Stimulated activated naive B cell treated with anti-CD40 and anti-IgM and Interleukin-4, amounts not matched to agents 10 μg/mL and 1 μg/mL and 100 μg/mL, for 72 hours (primary cell): ENCODE measurements at regions not wholly inside any gene's neighbourhood (a gene's known extent, or its start where the extent isn't known, plus 50 kb on each side); places are given as distances from the start of the nearest gene placed in this dataset.

Experiments used
- ATAC-seq, 2 donors: fragments of 150-1000 bp; cut with Tn5 transposase; replicated peaks; 2 replicates each; pipeline ENCODE4 v1.10.0; 2021; ENCODE audit warnings: moderate library complexity in 1 of 2
- DNase-seq: peaks from one replicate; pipeline ENCODE4 v3.0.0; 2021
- H3K27ac Mint-ChIP-seq: one replicate; pipeline ENCODE4 v1.8.0; 2022; ENCODE audit warnings: mild to moderate bottlenecking, mixed read lengths
- H3K27me3 Mint-ChIP-seq, 2 donors: one replicate each; pipeline ENCODE4 v1.8.0; 2022; ENCODE audit warnings: mixed read lengths in 2 of 2
- H3K36me3 Mint-ChIP-seq, 2 donors: one replicate each; pipeline ENCODE4 v1.8.0; 2022; ENCODE audit warnings: mixed read lengths in 2 of 2, mild to moderate bottlenecking in 1 of 2
- H3K4me1 Mint-ChIP-seq, 2 donors: one replicate each; pipeline ENCODE4 v1.8.0; 2022; ENCODE audit warnings: mixed read lengths in 2 of 2, mild to moderate bottlenecking in 1 of 2
- H3K4me3 Mint-ChIP-seq, 2 donors: one replicate each; pipeline ENCODE4 v1.8.0; 2022; ENCODE audit warnings: mild to moderate bottlenecking in 2 of 2, mixed read lengths in 2 of 2, moderate library complexity in 1 of 2
- H3K9me3 Mint-ChIP-seq, 2 donors: one replicate each; pipeline ENCODE4 v1.8.0; 2022; ENCODE audit warnings: mixed read lengths in 2 of 2, mild to moderate bottlenecking in 1 of 2

DNA sequence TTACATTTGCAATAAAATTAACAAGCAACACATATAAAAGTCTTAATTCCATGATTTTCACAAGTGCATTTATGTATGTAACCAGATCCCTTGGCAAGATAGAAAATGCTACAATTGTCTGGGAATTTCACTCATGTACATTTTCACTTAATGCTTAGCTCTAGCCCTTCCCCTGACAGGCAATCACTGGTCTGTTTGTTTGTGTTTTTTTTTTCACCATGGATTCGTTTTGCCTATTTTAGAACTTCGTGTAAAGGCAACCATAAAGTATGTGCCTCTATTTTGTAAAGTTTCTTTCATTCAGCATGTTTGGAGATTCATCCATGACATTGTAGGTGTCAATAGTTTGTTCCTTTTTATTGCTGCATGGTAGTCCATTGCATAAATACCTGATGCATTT, 260.9 kb upstream of the SLCO3A1 start:
- Mint-ChIP-seq H3K27ac (no peak overlapping the region), H3K9me3 (no peaks in the 10 kb centered on the region), H3K27me3 (peaks cover 0 to 4% of the 10 kb centered on the region in 2 donors), H3K4me1 (no peaks in the 10 kb centered on the region), H3K4me3 (no peak overlapping the region), H3K36me3 (no peaks in the 10 kb centered on the region)
- DNase-seq (no peak), ATAC-seq (no peak)

- Mint-ChIP-seq H3K36me3 (no peaks in the 10 kb centered on the region), H3K9me3 (no peaks in the 10 kb centered on the region), H3K27me3 (peaks cover 4 to 5% of the 10 kb centered on the region in 2 donors), H3K4me1 (no peaks in the 10 kb centered on the region), H3K4me3 (no peak overlapping the region), H3K27ac (no peak overlapping the region)
- DNase-seq (no peak), ATAC-seq (no peak)
These were observed 260.4 kb upstream of the SLCO3A1 start for GRCh38 chr15:91593067-91593466.

DNA sequence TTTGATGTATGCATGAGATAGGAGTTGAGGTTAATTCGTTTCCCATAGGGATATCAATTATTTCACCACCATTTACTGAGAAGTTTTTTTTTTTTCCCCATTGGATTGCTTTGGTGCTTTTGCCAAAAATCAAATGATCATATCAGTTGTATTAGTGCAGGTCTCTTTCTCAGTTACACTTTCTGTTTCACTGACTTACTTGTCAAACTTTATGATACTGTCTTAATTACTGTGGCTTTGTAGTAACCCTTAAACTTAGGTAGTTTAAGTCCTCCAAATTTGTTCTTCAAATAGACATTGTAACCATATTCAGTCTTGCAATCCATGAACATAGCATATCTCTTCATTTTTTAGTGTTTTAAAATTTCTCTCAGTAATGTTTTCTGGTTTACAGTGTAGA, 259.9 kb upstream of the SLCO3A1 start:
- Mint-ChIP-seq H3K27ac (no peak overlapping the region), H3K4me1 (no peaks in the 10 kb centered on the region), H3K9me3 (no peaks in the 10 kb centered on the region), H3K27me3 (peaks cover 4 to 7% of the 10 kb centered on the region in 2 donors), H3K4me3 (no peak overlapping the region), H3K36me3 (no peaks in the 10 kb centered on the region)
- DNase-seq, result no peak
- no peak for ATAC-seq

DNA sequence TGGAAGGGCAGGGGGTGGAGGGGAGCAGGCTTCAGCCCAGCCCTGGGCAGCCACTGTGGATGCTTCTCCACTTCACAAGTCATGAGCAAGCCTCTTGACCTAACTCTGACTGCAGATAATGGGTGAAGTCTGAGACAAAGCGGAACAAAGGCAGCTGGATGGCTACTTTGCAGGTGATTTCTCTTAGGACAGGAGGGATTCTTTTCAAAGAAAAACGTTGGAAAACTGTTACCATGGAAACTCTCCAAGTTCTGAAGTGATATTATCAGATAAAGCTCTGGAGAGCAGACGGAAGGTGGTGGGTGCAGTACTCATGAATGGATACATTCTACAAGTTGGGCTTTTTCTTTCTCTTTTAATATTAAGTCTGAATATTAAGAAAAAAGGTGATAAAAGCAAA, 254.2 kb upstream of the SLCO3A1 start:
- Mint-ChIP-seq H3K4me1 (no peaks in the 10 kb centered on the region), H3K27ac (no peak overlapping the region), H3K4me3 (no peak overlapping the region), H3K36me3 (no peaks in the 10 kb centered on the region), H3K9me3 (no peaks in the 10 kb centered on the region), H3K27me3 (peaks cover 4 to 7% of the 10 kb centered on the region in 2 donors)
- ATAC-seq (no peak), DNase-seq (no peak)

- Mint-ChIP-seq H3K36me3 (no peaks in the 10 kb centered on the region), H3K4me3 (no peak overlapping the region), H3K9me3 (no peaks in the 10 kb centered on the region), H3K4me1 (no peaks in the 10 kb centered on the region), H3K27ac (no peak overlapping the region), H3K27me3 (peaks cover 0 to 7% of the 10 kb centered on the region in 2 donors)
- DNase-seq (no peak), ATAC-seq (no peak)
These were observed 250.0 kb upstream of the SLCO3A1 start for GRCh38 chr15:91603384-91604080.

GRCh38 chr15:91604122-91604521, 249.4 kb upstream of the SLCO3A1 start:
- ATAC-seq (no peak), DNase-seq (no peak)
- no peaks in the 10 kb centered on the region for H3K9me3 Mint-ChIP-seq
- no peaks in the 10 kb centered on the region for H3K36me3 Mint-ChIP-seq
- no peak overlapping the region for H3K27ac Mint-ChIP-seq
- no peaks in the 10 kb centered on the region for H3K4me1 Mint-ChIP-seq
- H3K4me3 Mint-ChIP-seq, result no peak overlapping the region
- H3K27me3 Mint-ChIP-seq, result peaks cover 0 to 7% of the 10 kb centered on the region in 2 donors

DNA sequence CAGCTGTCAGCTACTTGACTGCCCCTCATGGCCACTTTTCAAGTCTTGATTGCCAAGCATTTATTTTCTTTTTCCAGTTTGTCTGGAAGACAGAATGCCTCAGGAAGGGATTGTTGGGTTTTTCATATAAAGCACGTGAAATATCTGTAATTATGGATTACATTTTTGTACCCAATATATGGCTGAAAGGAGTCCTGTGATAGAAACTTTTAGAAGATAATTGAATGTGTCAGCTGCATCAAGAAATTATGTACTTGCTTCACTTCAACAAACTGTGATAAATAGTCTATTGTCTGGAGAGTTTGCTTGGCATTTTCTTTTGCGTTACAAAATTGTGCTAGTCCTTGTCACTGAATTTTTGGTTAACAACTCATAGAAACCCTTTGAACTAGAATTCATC, 247.9 kb upstream of the SLCO3A1 start:
- no peak overlapping the region for H3K4me3 Mint-ChIP-seq
- H3K9me3 Mint-ChIP-seq, result no peaks in the 10 kb centered on the region
- H3K4me1 Mint-ChIP-seq, result no peaks in the 10 kb centered on the region
- peaks cover 0 to 7% of the 10 kb centered on the region in 2 donors for H3K27me3 Mint-ChIP-seq
- H3K27ac Mint-ChIP-seq, result no peak overlapping the region
- DNase-seq (no peak), ATAC-seq (no peak)
- H3K36me3 Mint-ChIP-seq, result no peaks in the 10 kb centered on the region

GRCh38 chr15:91609231-91609630, 244.3 kb upstream of the SLCO3A1 start:
- H3K9me3 Mint-ChIP-seq, result no peaks in the 10 kb centered on the region
- H3K27ac Mint-ChIP-seq, result no peak overlapping the region
- H3K4me3 Mint-ChIP-seq, result no peak overlapping the region
- peaks cover 0 to 7% of the 10 kb centered on the region in 2 donors for H3K27me3 Mint-ChIP-seq
- no peaks in the 10 kb centered on the region for H3K4me1 Mint-ChIP-seq
- ATAC-seq (no peak), DNase-seq (no peak)
- H3K36me3 Mint-ChIP-seq, result no peaks in the 10 kb centered on the region

GRCh38 chr15:91609966-91610365, 243.5 kb upstream of the SLCO3A1 start:
- Mint-ChIP-seq H3K9me3 (no peaks in the 10 kb centered on the region), H3K36me3 (no peaks in the 10 kb centered on the region)

GRCh38 chr15:91611561-91612323, 241.8 kb upstream of the SLCO3A1 start:
- H3K4me1 Mint-ChIP-seq, result no peaks in the 10 kb centered on the region
- peaks cover 0 to 2% of the 10 kb centered on the region in 2 donors for H3K9me3 Mint-ChIP-seq
- ATAC-seq (no peak), DNase-seq (no peak)
- H3K27me3 Mint-ChIP-seq, result no peaks in the 10 kb centered on the region
- no peak overlapping the region for H3K4me3 Mint-ChIP-seq
- H3K36me3 Mint-ChIP-seq, result no peaks in the 10 kb centered on the region
- H3K27ac Mint-ChIP-seq, result no peak overlapping the region

More at GRCh38 chr15:91609966-91610365, 243.5 kb upstream of the SLCO3A1 start:
- peaks cover 0 to under 1% of the 10 kb centered on the region in 2 donors for H3K27me3 Mint-ChIP-seq
- no peak overlapping the region for H3K4me3 Mint-ChIP-seq
- DNase-seq, result no peak
- H3K27ac Mint-ChIP-seq, result no peak overlapping the region
- ATAC-seq, result no peak
- no peaks in the 10 kb centered on the region for H3K4me1 Mint-ChIP-seq

GRCh38 chr15:91620229-91620628, 233.3 kb upstream of the SLCO3A1 start:
- peaks cover 9 to 10% of the 10 kb centered on the region in 2 donors for H3K9me3 Mint-ChIP-seq
- no peaks in the 10 kb centered on the region for H3K36me3 Mint-ChIP-seq
- DNase-seq (no peak), ATAC-seq (no peak)
- H3K4me3 Mint-ChIP-seq, result no peak overlapping the region
- H3K4me1 Mint-ChIP-seq, result no peaks in the 10 kb centered on the region
- no peaks in the 10 kb centered on the region for H3K27me3 Mint-ChIP-seq
- H3K27ac Mint-ChIP-seq, result no peak overlapping the region

GRCh38 chr15:91622235-91622634, 231.3 kb upstream of the SLCO3A1 start:
- H3K36me3 Mint-ChIP-seq, result no peaks in the 10 kb centered on the region
- ATAC-seq (no peak), DNase-seq (no peak)
- H3K4me1 Mint-ChIP-seq, result no peaks in the 10 kb centered on the region
- no peaks in the 10 kb centered on the region for H3K27me3 Mint-ChIP-seq
- H3K27ac Mint-ChIP-seq, result no peak overlapping the region
- H3K4me3 Mint-ChIP-seq, result no peak overlapping the region
- H3K9me3 Mint-ChIP-seq, result peaks cover 7 to 10% of the 10 kb centered on the region in 2 donors

GRCh38 chr15:91622711-91623342, 230.7 kb upstream of the SLCO3A1 start:
- Mint-ChIP-seq H3K4me3 (no peak overlapping the region), H3K27ac (no peak overlapping the region), H3K27me3 (no peaks in the 10 kb centered on the region), H3K9me3 (peaks cover 7 to 10% of the 10 kb centered on the region in 2 donors), H3K4me1 (no peaks in the 10 kb centered on the region), H3K36me3 (no peaks in the 10 kb centered on the region)
- ATAC-seq, result no peak
- DNase-seq, result no peak

- no peaks in the 10 kb centered on the region for H3K27me3 Mint-ChIP-seq
- no peaks in the 10 kb centered on the region for H3K36me3 Mint-ChIP-seq
- no peak overlapping the region for H3K27ac Mint-ChIP-seq
- no peaks in the 10 kb centered on the region for H3K9me3 Mint-ChIP-seq
- DNase-seq (no peak), ATAC-seq (no peak)
- H3K4me1 Mint-ChIP-seq, result no peaks in the 10 kb centered on the region
- H3K4me3 Mint-ChIP-seq, result no peak overlapping the region
These were observed 229.0 kb upstream of the SLCO3A1 start for GRCh38 chr15:91624353-91624968.
